ENCODE measurements at regions not wholly inside any gene's neighbourhood (a gene's known extent, or its start where the extent isn't known, plus 50 kb on each side); places are given as distances from the start of the nearest gene placed in this dataset.

DNA sequence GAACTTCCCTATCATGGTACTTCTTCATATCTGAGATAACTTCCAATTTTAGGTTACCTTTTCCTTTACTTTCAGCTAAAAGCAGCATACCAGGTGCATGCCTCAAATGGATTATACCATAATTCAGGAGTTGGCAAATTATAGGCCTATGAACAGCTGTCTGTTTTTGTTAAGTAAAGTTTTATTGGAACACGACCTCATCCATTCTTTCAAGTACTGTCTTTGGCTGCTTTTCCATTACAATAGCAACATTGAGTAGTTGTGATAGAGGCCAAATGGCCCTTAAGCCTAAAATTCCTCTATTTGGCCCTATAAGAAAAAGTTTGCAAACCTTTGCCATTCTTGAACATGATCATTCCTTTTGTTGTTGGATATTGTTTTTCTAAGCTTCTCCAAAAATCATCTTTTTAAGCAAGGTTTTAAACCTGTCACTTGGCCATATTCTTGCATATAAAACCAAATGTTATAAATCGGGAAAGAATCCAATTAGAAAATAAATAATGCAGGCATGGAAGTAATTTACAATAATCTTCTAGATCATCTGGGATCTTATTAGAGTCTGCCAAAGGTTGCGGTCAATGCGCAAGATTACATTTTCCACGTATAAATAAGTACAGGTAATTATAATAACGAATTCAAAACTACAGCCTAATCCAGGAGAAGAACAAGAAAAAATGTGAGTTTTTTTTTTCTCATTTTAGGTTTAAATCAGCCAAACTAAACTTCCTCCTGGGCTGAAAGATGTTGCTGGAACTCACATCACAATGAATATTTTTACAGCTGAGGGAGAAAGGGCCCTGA is 226.5 kb upstream of the ANKRD55 start:
- no peak for DNase-seq (ENCODE audit: low read depth)

DNA sequence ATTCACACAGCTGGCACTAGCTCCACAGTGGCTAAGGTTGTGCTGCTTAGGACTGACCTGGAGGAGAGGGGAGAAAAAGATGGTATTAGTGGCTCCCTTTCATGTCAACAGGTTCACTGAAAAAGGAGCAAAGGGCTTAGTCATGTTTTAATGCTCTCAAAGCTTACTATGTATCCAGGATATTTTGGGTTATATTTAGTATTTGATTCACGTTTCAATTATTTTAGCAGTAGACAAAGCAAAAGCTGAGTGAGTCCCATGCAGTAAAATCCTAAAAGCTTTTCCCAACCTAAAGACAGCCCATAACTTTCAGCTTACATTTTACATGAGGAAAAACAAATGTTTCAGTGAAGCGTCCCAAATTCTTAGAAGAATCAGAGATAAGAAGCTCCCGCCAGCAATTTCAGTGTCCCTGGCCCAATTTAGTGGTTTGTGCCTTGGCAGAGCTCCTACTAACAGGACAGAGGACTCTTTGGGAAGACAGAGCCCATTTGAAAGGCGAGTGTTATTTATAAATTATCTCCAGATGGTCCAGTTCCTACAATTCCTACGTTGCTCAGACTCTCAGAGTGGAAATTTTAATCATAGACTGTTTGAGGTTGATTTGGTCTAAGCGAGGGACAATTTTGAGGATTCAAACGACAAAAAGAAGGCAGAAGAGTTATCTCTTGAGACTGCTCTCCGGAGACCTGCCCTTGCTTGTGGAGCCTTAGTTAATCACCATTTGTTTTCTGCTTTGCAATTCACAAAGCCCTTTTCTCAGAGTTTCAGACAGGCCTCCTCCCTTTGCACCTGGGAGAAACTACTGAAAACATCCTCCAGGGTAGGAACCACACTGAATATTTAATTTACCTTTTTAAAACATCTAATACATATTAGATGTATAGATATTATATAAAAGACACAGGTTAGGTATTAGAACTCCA is 225.0 kb upstream of the ANKRD55 start:
- DNase-seq (ENCODE audit: low read depth) = no peak

DNA sequence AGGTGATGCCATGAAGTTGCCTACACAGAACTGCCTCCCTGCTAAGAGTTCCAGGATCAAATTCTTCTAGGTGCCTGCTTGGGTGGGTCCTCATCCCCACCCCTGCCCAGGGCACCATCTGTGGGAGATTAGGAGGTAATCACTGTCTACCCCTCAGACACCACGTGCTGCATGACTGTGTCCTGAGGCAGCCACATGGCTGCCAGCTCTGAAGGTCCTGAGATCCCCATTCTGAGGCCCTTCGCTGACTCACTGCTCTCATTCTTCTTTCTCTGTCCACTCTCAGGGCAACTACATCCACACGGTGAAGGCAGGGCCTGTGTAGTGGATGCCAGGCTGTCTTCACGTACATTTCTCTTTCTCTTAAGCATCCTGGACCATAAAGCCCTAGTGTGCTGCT is 222.9 kb upstream of the ANKRD55 start:
- DNase-seq (ENCODE audit: low read depth) = no peak

DNA sequence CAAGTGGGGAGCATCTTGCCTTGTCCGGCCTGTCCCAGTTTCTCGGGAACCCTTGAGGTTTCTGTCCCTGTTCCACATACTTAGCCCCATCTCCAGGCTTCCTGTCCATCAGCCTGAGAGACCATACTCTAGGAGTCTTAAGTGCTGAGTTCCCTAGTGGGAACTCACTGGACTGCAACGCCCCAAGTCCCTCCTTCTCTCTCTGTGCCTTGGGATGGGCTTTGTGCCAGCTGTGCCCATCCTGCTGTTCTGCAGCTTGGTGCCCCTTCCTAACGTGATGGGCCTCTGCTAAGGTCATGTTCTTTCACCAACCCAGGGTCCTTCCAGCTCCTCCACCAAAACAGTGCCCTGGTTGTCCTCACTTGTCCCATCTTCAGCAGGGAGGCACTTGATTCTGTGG is 222.3 kb upstream of the ANKRD55 start:
- DNase-seq (ENCODE audit: low read depth) = no peak

DNA sequence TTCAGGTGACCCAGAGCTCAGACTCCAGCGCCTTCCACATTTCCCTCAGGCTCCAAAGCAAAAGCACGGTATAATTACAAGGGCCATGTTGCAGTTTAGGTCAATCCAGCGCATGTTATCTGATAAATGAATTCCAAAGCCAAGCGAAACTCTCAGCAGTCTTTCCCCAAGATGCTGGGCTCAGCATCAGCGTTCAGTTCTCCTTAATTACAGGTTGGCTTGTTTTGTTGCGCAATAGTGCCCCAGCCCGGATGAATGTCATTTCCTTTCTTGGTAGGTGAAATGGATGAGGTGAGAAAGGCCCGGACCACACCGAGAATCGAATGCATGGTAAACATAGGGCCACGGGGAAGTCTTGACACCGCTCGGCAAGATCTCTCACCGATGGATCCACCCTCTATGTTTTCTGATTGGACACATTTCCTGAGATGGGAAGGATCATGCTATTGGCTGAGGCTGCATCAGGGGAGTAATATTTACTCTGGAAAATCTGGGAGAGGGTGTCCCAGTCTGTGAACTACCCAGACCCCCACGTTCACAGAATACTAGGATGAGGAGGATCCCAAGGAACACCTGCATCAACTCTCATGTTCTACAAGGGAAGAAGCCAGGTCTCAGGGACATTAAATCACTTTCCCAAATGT is 221.2 kb upstream of the ANKRD55 start:
- no peak for DNase-seq (ENCODE audit: low read depth)

DNA sequence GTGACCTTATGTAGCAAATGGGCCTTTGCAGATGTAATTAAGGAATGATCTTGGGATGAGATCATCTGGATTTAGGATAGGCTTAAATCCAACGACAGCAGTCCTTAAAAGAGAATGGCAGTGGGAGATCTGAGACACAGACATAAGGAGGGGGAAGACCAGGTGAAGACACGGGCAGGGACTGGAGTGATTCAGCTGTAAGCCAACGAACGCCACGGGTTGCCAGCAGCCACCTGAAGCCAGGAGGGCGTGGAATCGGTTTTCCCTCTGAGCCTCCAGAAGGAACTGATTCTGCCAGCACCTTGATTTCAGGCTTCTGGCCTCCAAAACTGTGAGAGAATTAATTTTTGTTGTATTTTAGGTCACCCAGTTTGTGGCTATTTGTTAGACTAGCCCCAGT is 218.6 kb upstream of the ANKRD55 start:
- no peak for DNase-seq (ENCODE audit: low read depth)

DNA sequence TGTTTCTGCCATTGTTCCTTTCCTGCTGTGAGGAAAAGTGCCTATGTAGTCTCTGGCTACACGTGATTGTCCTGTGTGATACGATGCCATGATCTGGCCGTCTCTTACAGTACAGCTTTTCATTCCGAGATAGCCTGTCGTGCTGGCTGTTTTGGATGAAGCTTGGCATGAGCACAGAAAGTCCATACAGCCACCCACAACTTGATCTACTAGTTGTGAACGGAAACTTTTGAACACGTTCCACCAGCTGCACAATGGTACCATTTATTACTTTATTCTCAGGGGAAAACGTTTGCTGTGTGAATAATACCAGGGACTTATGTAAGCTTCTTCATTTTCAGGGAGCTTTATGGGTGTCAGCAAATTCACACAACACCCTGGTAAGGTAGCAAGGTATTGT is 217.6 kb upstream of the ANKRD55 start:
- DNase-seq (ENCODE audit: low read depth) = no peak

DNA sequence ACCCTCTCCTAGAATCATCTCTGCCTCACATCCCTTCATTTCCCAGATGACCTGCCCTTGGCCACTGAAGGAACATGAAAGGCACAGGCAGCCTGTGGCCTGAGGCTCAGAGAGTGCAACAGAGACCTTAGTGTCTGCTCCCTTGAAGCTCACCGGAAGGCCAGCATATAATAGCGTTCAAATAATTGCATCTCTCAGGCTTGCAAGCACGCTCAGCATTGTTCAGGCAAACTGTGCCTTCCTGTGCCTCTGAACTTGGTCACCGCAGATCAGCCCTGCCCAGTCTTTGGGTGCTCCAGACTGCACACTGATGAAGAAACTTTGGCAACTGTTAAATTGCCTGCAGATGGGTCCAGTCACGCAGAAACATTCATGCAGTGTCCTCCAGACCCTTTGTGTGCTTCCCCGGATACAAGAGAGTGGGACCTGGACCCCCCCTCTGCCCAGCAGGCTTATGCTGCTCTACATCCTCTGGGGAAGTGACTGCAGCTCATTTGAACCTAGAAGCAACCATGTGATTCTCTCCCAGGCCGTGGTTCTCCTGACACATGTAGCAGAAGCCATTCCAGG is 216.0 kb upstream of the ANKRD55 start:
- no peak for DNase-seq (ENCODE audit: low read depth)

DNA sequence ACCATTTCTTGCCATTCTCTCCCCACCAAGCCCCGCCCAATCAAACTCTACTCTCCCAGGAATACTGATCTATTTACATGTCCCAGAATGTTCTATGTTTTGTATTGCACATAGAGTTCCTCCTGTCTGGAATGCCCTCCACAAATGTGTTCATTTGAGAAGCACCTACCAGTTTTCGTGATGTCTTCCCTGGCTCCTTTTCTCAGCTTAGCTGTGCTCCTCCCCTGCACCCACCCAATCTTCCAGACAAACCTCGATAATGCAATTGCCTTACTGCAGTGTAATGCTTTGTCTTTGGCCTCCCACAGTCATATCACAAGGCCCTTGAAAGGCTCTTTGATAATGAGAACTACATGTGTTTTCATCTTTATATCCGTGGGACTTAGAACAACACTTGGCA is 214.5 kb upstream of the ANKRD55 start:
- no peak for DNase-seq (ENCODE audit: low read depth)

DNA sequence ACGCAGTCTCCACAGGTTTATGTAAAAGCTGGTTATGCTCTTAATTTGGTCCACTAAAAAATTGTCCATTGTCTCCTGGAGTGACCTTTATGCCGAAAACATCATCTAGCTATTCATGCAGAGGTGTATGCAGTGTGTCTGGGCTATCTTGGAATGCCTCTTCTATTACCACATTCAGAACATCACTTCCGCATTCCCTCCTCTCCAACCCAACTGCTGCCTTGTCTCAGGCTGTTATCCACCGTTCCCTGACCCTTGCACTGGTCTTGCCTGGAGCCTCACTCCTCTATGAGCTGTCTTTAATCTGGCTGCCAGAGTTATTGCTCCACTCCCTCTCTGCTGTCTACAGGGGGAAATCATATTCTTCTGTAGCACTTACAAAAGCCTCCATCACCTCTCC is 214.1 kb upstream of the ANKRD55 start:
- DNase-seq (ENCODE audit: low read depth) = no peak

DNA sequence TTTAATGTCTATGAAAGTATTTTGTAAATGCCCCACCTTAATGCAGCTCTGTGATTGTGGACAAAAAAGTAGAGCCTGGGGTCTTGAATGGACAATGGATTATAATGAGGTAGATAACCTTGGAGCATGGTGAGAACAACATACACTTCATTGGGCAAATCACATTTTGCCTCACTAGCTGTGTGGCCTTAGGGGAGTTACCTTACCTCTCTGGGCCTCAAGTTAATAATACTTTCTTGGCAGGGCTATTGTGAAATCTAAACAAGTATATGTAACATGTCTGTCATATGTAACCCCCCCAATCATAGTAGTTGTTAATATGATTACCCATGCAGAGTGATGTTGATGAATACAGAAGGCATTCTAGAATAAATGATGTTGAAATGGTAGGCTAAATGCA is 213.6 kb upstream of the ANKRD55 start:
- no peak for DNase-seq (ENCODE audit: low read depth)

DNA sequence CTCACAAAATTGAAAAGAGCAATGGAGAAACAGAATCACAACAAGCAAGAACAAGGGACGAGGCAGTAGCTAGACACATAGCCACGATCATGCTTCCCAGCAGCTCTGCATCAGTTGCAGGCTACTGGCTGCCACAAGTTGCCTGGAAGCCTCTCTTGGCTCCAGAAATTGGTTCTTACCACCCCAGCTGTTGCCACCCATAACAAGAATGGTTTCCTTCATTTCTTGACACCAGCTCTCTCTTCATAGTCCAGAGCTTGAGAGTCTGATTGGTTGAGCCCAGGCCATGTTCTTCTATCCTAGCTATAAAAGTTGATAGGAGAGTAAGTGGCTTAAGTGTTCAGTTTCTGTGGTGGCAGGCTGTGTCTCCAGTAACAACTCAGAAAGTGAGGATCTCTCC is 210.7 kb upstream of the ANKRD55 start:
- DNase-seq (ENCODE audit: low read depth) = no peak

DNA sequence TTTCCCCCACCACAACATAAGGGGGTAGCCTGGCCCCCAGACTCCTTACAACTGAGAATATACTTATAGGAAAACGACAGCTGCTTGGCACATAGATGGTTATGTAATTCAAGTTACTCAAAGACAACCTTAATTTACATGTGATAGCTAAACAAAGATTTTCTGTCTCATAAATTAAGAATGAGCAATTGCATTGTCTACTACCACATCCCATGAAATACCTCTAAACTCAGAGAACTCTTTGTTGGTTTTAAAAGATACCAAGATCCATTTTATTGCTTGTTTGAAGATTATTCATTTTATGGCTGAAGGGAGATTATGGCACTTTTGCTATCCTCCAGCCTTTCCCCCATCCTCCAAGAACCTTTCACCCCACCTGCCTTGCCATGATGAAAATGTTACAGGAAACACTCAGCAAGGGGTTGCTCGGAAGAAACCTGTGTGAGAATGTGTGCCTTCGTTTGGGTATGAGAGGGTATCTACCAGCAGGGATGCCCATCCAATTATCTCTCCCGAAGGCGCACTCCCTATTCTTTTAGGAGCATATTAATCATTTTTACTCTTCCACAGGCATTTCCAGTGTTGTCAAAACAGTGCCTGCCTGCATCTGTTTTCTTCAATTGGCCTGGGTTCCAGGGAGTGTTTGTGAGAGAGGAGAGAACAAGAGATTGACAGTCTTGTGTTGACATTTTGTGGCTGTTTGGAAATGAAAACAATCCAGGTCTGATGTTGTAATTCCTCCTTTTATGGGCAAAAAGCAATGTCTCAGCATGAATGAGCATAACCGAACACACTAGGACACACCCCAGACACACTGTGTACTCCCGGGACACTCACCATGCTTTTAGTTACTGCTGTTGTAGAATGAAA is 208.0 kb upstream of the ANKRD55 start:
- DNase-seq (ENCODE audit: low read depth) = no peak

DNA sequence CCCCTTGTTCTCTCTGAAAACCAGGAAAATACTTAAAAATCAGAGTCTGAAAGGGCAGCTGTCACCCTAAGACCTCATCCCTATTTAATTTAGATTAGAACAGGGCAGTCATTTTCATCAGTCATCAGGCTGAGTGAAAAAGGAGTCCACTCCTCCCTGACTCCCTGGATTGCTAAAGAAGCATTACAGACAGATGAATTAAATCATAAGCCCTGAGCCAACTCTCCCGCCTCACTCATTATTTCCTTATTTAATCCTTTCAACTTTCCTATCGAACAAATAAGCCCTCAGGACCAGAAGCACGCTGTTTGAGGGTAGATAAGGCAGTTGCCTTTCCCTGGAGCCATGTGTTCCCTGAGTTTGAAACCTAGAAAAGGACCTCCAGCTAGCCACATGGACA is 201.9 kb upstream of the ANKRD55 start:
- DNase-seq (ENCODE audit: low read depth) = no peak

DNA sequence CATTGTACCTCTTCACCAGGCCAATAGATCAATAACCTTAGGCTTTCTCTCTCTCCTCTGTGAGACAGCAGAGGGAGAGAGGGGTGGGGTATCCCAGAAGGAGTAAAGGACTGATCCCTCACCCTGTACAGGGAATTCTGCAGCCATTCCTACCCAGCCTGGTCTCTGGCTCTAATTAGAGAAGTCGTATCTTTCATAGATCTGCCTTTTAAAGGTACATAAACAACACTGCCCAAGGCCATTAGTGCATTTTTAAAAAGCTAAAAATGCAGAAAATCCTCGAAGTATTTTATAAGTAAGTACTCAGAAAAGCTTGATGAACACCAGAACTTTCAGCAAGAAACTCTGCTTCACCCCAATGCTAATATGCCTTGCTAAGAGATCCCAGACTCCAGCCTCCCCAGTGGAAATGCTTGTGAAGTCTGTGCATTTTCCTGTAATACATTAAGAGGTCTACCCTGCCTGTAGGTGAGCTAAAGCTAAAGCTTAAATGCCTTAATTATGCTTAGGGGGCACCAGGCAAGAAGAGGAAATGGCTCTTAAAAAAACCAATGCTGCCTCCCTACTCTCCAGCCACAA is 200.0 kb upstream of the ANKRD55 start:
- DNase-seq (ENCODE audit: low read depth) = no peak

DNA sequence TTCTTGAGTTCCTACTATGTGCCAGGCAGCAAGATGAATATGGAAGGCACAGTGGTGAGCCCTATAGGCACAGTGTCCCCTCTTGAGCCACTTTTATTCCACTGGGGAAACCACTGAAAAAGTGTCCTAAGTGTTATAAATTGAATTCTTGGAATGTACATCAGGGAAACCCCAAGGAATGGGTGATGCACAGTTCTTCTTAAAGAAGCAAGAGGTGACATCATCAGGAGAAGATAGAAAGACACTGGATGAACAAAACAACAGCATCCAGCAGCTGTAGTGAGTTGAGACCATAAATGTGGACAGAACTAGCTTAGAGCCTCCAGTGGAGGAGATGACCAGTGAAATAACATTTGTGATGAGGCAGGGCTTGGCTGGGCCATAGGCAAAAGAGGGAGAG is 199.2 kb upstream of the ANKRD55 start:
- no peak for DNase-seq (ENCODE audit: low read depth)

DNA sequence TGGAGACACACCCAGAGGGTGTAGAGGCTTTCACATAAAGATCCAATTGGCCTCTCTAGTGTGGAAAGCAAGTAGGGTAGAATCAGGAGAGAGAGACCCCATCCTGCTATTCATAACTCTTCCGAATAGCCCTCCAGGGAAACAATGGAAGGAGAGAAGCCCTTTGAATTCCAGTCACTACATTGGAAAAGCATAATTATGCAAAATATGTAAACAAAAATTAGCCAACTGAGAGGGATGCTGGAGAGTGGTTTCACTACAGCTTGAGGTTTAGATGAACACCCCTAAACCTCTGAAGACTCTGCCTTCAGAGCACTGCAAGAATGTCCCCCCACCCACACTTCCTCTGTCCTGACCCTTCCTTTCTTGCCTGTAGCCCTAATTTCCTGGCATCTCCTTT is 197.3 kb upstream of the ANKRD55 start:
- no peak for DNase-seq (ENCODE audit: low read depth)

DNA sequence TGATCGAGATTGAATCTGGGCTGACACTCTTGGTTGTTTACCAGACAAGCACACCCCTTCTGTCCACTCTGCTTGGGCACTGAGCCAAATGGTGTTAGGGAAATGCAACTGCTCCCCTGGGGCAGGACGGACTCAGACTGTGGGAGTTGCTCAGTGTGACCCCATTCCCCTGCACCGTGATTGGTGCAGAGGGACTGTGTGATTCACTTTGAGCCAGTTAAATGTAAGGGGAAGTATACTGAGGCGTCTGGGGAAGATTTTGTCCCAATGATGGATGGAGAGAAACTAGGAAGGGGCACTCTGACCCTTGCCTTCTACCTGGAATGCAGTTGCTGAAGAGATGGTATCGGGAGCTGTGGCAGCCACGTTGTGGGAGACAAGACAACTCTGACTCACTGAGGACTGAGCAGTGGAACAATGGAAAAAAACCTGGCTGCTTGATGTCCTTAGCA is 196.0 kb upstream of the ANKRD55 start:
- DNase-seq (ENCODE audit: low read depth) = no peak

DNA sequence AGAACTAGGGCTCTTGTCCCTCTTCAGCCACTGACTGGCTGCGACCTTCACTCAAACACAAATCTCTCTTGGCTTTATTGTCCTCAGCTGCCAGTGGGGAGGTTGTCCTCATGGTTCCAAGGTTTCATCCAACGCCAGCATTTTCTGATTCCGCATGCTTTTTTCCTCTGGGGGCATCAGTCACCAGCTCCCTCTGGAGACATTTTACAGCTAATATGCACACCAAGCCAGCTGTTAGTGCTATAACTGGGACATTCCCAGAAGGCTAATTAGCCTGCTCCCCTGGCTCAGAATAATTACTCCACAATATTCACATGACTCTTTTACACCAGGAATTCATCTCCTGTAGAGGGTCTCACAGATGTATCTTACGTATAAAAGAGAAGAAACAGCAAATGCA is 193.6 kb upstream of the ANKRD55 start:
- no peak for DNase-seq (ENCODE audit: low read depth)

DNA sequence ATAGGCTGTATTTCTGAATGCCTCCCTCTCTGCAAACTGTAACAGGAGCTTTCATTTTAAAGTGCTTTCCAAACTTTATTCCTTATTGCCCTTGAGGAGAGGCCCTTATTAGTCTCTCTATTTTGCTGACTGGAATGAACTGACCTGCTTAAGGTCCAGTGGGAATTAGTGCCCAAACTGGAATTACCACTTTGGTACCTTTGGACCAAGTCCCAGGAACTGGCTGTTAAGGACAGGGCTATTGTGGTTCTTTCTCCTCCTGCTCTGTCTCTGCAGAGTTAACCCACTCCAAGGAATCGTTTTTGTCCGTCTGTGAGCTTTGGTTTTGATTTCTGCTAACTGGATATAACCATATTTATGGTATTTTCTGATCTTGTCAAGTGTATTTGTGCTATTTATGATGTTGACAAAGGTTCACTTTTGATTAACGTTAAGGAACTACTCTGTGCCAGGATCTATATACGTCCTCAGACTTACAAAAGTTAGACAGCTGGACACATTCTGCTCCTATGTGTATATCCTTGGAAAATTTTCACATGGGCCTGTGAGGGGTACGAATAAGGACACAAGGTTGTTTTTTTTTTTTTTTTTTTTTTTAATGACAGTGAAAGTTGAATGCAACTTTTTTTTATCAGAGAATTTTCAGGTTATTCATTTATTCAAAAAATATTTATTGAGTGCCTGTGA is 189.1 kb upstream of the ANKRD55 start:
- DNase-seq (ENCODE audit: low read depth) = no peak
